ENCODE measurements at regions not wholly inside any gene's neighbourhood (a gene's known extent, or its start where the extent isn't known, plus 50 kb on each side); places are given as distances from the start of the nearest gene placed in this dataset.

- TF ChIP-seq, protein P1, sequence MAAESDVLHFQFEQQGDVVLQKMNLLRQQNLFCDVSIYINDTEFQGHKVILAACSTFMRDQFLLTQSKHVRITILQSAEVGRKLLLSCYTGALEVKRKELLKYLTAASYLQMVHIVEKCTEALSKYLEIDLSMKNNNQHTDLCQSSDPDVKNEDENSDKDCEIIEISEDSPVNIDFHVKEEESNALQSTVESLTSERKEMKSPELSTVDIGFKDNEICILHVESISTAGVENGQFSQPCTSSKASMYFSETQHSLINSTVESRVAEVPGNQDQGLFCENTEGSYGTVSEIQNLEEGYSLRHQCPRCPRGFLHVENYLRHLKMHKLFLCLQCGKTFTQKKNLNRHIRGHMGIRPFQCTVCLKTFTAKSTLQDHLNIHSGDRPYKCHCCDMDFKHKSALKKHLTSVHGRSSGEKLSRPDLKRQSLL (tag by site-specific recombination; IDR thresholded peaks at IDR 0.05), result no peak
- ChIA-PET CTCF (interaction anchor here (0.8 kb wide), 1 partner anchor 202 kb away, joined by 5 read pairs; no protein-coding TSS in a partner anchor), POLR2A (no interaction called here)
- no peaks in the 10 kb centered on the region for H3K9me3 ChIP-seq (ENCODE audit: control insufficient read depth, insufficient read depth, low read depth, low read length)
- no peaks in the 10 kb centered on the region for H3K4me1 ChIP-seq (ENCODE audit: control insufficient read depth, insufficient read depth, low read length)
- H3K27ac ChIP-seq (ENCODE audit: extremely low read depth, low read depth, low read length), result no peak overlapping the region
- no peak overlapping the region for H3K4me3 ChIP-seq (ENCODE audit: low read depth, low read length)
- H3K36me3 ChIP-seq (ENCODE audit: control insufficient read depth in 2 of 2, insufficient read depth in 1 of 2, low read length in 2 of 2), result no peaks in the 10 kb centered on the region
These were observed 235.3 kb downstream of the C3orf38 start for GRCh38 chr3:88385090-88385489.

DNA sequence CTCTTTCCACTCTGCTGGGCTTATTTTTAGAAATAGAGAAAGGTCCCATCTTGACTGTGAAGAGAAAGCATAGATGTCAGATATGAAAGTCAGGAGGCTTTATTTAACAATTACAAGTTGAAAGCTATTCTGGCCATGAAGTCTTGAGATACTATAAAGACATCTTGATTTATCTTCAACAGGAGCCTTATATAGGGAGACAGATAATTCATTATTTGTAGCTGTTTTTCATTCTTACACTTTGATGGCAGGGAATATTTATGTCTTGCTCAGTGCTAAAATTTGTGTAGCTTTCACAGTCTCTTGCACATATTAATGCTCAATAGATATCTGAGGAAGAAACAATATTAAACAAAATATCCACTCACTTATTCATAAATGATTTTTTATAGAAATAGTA is 248.8 kb downstream of the C3orf38 start:
- POLR2A ChIA-PET, result no interaction called here
- CTCF ChIA-PET, result no interaction called here
- no peaks in the 10 kb centered on the region for H3K9me3 ChIP-seq (ENCODE audit: control insufficient read depth, insufficient read depth, low read depth, low read length)
- H3K27ac ChIP-seq (ENCODE audit: extremely low read depth, low read depth, low read length), result no peak overlapping the region
- H3K36me3 ChIP-seq (ENCODE audit: control insufficient read depth in 2 of 2, insufficient read depth in 1 of 2, low read length in 2 of 2), result no peaks in the 10 kb centered on the region
- H3K4me1 ChIP-seq (ENCODE audit: control insufficient read depth, insufficient read depth, low read length), result no peaks in the 10 kb centered on the region
- no peak overlapping the region for H3K4me3 ChIP-seq (ENCODE audit: low read depth, low read length)
- TF ChIP-seq ZNF274 (IDR thresholded peaks at IDR 0.05; ENCODE audit: low read length) (no peak), ZNF274 (tag by site-specific recombination; IDR thresholded peaks at IDR 0.05; ENCODE audit: borderline replicate concordance) (no peak), ZNF423 (tag by site-specific recombination; IDR thresholded peaks at IDR 0.05) (no peak), KLF7 (tag by site-specific recombination; IDR thresholded peaks at IDR 0.05; ENCODE audit: borderline replicate concordance) (no peak), KLF1 (tag by site-specific recombination; IDR thresholded peaks at IDR 0.05) (no peak), ZNF10 (tag by site-specific recombination; IDR thresholded peaks at IDR 0.05) (no peak), ZNF660 (tag by site-specific recombination; IDR thresholded peaks at IDR 0.05) (no peak), ZNF169 (tag by site-specific recombination; IDR thresholded peaks at IDR 0.05) (no peak), ZFP3 (tag by site-specific recombination; IDR thresholded peaks at IDR 0.05; ENCODE audit: low read depth) (no peak)
- TF ChIP-seq, protein P2, sequence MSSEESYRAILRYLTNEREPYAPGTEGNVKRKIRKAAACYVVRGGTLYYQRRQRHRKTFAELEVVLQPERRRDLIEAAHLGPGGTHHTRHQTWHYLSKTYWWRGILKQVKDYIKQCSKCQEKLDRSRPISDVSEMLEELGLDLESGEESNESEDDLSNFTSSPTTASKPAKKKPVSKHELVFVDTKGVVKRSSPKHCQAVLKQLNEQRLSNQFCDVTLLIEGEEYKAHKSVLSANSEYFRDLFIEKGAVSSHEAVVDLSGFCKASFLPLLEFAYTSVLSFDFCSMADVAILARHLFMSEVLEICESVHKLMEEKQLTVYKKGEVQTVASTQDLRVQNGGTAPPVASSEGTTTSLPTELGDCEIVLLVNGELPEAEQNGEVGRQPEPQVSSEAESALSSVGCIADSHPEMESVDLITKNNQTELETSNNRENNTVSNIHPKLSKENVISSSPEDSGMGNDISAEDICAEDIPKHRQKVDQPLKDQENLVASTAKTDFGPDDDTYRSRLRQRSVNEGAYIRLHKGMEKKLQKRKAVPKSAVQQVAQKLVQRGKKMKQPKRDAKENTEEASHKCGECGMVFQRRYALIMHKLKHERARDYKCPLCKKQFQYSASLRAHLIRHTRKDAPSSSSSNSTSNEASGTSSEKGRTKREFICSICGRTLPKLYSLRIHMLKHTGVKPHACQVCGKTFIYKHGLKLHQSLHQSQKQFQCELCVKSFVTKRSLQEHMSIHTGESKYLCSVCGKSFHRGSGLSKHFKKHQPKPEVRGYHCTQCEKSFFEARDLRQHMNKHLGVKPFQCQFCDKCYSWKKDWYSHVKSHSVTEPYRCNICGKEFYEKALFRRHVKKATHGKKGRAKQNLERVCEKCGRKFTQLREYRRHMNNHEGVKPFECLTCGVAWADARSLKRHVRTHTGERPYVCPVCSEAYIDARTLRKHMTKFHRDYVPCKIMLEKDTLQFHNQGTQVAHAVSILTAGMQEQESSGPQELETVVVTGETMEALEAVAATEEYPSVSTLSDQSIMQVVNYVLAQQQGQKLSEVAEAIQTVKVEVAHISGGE (tag by site-specific recombination; conservative IDR thresholded peaks at IDR 0.05; ENCODE audit: low read depth), result no peak
- TF ChIP-seq, protein P3, sequence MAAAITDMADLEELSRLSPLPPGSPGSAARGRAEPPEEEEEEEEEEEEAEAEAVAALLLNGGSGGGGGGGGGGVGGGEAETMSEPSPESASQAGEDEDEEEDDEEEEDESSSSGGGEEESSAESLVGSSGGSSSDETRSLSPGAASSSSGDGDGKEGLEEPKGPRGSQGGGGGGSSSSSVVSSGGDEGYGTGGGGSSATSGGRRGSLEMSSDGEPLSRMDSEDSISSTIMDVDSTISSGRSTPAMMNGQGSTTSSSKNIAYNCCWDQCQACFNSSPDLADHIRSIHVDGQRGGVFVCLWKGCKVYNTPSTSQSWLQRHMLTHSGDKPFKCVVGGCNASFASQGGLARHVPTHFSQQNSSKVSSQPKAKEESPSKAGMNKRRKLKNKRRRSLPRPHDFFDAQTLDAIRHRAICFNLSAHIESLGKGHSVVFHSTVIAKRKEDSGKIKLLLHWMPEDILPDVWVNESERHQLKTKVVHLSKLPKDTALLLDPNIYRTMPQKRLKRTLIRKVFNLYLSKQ (tag by site-specific recombination; IDR thresholded peaks at IDR 0.05; ENCODE audit: borderline replicate concordance), result no peak

DNA sequence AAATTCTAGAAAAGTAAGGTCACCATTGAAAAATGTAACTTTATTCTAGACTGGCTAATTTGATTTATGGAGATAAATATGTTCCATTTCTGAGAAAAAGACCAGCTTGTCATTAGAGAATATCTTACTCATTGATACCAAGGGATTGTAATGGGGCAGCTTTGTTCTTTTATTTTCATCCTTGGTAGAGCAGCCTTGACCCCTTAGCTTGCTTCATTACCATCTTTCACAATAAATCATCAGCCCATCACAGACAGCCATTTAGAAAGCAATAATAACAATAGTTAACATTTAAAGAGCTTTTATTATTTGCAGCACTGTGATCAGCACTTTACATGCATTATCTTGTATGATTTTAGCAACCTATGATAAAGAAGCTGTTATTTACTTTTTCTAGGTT is 253.6 kb downstream of the C3orf38 start:
- Histone ChIP-seq H3K4me3 (ENCODE audit: low read depth, low read length) (no peak overlapping the region), H3K9me3 (ENCODE audit: control insufficient read depth, insufficient read depth, low read depth, low read length) (no peaks in the 10 kb centered on the region), H3K36me3 (ENCODE audit: control insufficient read depth in 2 of 2, insufficient read depth in 1 of 2, low read length in 2 of 2) (no peaks in the 10 kb centered on the region), H3K27ac (ENCODE audit: extremely low read depth, low read depth, low read length) (no peak overlapping the region), H3K4me1 (ENCODE audit: control insufficient read depth, insufficient read depth, low read length) (peaks cover under 1% of the 10 kb centered on the region; the same call in 1 of the 2 replicates)
- POLR2A ChIA-PET, result no interaction called here
- TF ChIP-seq SP3 (tag by site-specific recombination; IDR thresholded peaks at IDR 0.05) (no peak), BCL11B (tag by site-specific recombination; IDR thresholded peaks at IDR 0.05; ENCODE audit: low read depth) (no peak), ZNF785 (tag by site-specific recombination; IDR thresholded peaks at IDR 0.05) (no peak), KLF10 (tag by site-specific recombination; IDR thresholded peaks at IDR 0.05) (no peak), KLF7 (tag by site-specific recombination; IDR thresholded peaks at IDR 0.05; ENCODE audit: borderline replicate concordance) (no peak)
- TF ChIP-seq, protein P4, sequence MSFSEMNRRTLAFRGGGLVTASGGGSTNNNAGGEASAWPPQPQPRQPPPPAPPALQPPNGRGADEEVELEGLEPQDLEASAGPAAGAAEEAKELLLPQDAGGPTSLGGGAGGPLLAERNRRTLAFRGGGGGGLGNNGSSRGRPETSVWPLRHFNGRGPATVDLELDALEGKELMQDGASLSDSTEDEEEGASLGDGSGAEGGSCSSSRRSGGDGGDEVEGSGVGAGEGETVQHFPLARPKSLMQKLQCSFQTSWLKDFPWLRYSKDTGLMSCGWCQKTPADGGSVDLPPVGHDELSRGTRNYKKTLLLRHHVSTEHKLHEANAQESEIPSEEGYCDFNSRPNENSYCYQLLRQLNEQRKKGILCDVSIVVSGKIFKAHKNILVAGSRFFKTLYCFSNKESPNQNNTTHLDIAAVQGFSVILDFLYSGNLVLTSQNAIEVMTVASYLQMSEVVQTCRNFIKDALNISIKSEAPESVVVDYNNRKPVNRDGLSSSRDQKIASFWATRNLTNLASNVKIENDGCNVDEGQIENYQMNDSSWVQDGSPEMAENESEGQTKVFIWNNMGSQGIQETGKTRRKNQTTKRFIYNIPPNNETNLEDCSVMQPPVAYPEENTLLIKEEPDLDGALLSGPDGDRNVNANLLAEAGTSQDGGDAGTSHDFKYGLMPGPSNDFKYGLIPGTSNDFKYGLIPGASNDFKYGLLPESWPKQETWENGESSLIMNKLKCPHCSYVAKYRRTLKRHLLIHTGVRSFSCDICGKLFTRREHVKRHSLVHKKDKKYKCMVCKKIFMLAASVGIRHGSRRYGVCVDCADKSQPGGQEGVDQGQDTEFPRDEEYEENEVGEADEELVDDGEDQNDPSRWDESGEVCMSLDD (tag by site-specific recombination; IDR thresholded peaks at IDR 0.05), result no peak
- CTCF ChIA-PET, result no interaction called here

Measured in HEK293 (cell line).